NCI-H2081 (cell line): ENCODE measurements at regions not wholly inside any gene's neighbourhood (a gene's known extent, or its start where the extent isn't known, plus 50 kb on each side); places are given as distances from the start of the nearest gene placed in this dataset.
"Not testable (repeated sequence)": the region's sequence is repeated elsewhere in the genome, so short reads cannot be mapped to it uniquely, and the experiment has no call there.

ENCODE experiments used
- DNase-seq, 2 experiments: peaks; one replicate each; lab custom pipeline; 2025; lab: John Stamatoyannopoulos, UW

DNA sequence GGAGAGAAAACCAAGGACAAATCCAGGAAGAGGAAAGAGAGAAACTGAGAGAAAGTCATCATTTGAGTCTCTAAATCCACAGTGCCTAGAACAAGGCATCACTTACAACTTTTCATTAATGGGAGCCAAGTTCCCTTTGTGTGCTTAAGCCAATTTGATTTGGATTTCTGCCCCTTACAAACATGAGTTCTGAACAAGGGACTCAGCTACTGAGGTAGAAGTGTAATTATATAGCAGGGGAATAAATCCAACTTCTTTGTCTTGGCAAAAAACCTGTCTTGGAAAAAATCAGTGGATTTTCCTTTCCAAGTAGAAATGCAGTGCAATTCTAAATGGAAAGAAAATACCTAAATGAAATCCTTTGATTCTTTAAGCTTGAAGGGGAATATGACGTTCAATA lies 307.2 kb upstream of the CNTN3 start:
- DNase-seq = no peak

DNA sequence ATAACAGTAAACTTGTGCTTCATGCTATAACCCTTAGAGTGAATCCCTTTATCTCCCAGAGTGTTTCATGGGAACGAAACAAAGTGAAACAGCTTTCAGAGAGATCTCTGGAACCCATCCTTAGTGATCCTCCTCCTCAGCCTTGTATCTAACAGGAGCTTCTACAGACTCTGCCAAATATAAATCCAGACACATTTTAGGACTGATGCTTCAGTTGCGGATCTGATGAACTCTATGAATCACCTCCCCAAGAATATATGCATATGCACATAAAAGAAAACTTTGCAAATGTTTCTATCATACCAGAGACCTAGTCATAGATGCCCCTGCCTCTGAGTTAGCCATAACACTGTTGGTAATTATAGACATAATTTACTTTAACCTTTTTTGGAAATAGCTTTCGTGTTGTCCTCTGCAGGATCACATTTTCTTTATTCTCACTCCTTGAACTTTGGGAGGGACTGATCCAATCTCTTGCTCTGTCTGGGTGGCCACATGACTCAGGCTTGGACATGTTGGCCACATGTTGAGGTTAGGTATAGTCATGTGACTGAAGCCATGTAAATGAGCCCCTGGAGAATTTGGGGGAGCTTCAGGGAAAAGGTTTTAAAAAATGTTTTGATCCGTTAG lies 306.4 kb upstream of the CNTN3 start:
- DNase-seq = no peak

DNA sequence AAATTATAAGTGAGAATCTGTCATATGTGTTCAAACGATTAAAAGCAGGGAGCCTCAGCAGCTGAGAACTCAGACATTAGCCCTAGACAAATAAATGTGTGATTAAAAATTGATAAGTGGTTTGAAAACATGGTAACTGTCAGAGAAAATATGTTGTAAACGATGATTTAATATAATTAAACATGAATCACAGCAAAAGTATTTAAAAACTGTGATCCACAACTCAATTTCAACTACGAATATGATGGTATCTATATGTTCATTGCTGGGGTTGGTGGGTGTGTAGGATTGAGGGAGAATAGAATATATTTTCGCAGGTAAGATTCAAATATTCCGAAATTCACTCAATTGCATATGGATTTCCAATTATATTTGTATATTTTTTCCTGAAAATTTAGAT lies 302.2 kb upstream of the CNTN3 start:
- no peak for DNase-seq

DNA sequence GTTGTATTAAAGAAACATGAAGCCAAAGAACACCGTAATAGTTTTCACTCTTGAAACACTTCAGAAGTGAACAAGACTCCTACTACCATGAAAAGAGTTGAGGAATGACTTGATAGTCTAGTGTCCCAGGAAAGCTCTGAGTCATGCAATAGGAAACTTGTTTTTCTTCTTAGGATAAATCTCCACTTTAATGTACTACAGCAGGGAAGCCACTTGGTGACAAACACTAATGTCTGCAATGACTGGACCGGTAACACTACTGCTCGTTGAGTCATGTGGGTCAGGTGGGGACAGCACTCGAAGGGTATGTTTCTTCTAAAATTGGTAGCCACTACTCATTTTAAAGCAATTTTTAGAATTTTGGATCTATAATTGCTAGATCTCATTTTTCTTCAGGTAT lies 291.7 kb upstream of the CNTN3 start:
- no peak for DNase-seq

DNA sequence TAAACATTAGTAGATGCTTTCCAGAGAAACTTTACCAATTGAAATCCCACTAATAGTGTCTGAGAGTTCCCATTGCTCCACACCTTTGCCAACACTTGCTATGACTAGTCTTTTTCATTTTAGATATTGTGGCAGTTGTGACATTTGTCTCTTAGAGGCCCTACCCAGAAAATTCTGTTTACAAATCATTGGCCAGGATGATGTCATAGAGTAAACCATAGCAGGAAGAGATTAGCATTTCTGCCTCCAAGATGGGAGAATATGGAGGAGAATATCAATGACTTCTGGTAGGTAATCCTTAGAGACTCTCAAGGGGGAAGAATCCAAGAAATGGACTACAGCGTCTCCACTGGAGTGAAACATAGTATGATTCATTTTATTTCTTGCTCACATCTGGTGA lies 291.0 kb upstream of the CNTN3 start:
- no peak for DNase-seq

DNA sequence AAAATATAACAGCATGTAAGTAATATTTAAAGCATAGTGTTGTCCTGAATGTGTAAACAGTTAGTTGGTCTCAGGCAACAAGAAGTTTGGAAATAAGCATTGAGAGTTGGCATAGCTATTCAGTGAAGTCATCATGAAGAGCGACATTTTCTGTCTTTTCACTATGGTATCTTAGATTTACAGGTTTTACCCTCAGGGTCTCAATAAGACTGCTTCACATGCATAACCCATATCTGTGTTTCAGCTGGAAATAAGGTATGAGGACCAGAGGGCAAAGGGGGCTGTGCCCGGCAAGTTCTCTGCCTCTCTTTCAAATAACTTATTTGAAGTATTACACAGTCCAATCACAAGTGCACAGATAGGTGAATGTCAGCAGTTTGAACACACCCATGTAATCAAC lies 290.2 kb upstream of the CNTN3 start:
- DNase-seq = no peak

DNA sequence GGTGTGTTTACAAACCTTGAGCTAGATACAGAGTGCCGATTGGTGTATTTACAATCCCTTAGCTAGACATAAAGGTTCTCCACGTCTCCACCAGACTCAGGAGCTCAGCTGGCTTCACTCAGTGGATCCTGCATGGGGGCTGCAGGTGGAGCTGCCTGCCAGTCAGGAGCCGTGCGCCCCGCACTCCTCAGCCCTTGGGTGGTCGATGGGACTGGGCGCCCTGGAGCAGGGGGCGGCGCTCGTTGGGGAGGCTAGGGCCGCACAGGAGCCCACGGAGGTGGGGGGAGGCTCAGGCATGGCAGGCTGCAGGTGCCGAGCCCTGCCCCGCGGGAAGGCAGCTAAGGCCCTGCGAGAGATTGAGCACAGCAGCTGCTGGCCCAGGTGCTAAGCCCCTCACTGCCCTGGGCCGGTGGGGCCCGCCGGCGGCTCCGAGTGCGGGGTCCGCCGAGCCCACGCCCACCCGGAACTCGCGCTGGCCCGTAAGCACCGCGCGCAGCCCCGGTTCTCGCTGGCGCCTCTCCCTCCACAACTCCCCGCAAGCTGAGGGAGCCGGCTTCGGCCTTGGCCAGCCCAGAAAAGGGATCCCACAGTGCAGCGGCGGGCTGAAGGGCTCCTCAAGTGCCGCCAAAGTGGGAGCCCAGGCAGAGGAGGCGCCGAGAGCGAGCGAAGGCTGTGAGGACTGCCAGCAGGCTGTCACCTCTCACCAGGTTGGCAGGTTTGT lies 285.5 kb upstream of the CNTN3 start:
- not testable (repeated sequence) for DNase-seq

DNA sequence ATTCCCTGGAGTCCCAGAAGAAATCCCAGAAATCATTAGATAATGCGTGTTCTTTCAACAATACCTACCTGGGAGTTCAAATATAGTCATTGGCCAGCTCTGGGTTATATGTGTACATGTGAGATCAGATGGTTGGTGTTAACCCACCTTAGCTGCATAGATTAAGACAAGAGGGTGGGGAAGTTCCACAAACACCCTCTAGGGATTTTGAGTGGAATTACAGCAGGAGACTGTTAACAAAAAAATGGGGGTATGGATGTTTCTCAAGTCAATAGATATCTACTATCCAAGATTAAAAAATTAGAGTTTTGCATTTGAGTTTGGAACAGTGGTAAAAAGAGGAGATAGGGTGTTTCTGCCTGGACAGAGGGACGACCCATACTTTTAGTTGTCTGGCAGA lies 282.5 kb upstream of the CNTN3 start:
- DNase-seq = peak in 1 of 2 experiments; percentile 0

DNA sequence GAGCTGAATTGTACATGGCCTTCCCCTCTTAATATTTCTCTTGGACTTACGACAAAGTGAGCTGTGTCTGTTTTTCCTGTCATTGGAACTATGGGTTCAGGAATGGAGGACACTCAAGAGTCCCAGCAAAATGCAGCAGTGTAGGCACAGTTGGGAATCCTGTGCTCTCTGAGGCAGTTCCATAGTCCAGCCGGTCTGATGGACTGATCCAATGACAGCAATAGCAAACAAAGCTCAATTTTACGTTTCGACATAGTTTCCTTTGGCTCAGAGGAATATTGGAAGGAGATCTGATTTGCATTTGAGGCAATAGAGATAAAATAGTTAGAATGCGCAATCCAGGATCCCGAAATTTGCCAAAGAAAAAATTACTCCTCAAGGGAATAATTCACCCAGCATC lies 276.9 kb upstream of the CNTN3 start:
- DNase-seq = no peak

DNA sequence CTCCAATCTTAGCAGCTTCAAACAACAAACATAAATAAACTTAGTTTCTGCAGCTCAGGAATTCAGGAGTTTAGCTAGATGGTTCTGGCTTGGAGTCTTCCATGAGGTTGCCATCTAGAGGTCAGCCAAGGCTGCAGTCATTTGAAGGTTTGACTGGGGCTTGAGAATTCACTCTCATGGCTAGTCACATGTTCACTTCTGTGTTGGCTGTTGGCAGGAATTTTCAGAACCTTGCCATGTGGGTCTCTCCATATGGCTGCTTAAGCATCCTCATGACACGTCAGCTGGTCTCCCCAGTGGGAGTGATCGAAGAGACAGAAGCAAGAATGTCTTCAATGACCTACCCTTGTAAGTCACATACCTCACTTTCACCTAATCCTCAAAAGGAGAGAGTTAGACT lies 269.2 kb upstream of the CNTN3 start:
- peak in 1 of 2 experiments; percentile 20 for DNase-seq

DNA sequence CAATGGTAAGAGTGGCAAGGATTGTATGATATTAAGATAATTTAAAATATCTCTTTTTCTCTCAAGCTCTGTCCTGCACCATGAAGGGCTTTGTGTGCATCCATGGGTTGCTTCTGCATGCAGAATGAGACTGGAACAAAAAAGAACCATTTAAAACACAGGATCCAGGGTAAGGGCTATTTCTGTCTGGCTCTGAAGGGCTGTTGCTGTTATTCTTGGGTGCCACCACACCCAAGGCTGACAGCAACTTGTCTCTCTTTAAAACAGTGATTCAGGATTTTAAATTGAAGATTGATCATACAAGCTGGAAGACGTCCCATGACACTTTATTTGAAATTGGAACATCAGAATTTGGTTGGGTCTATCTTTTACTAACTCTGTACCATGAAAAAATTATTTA lies 268.8 kb upstream of the CNTN3 start:
- no peak for DNase-seq

DNA sequence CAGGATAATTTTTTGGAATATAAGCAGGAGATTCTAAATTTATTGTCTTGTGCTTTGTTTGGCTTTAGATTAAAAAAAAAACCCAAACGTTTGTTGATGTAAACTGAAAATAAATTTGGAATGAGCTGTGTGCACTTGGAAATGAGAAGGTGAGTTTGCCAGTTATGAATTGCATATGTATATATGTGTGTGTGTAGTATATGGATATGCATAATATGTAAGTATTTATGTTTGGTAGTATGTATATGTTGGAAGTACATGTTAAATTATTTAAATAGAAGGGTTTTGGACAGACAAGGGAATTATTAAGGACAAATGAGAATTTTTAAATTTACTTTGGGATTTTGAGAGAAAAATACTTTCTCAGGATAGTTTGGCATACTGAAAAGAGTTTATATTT lies 265.8 kb upstream of the CNTN3 start:
- no peak for DNase-seq

DNA sequence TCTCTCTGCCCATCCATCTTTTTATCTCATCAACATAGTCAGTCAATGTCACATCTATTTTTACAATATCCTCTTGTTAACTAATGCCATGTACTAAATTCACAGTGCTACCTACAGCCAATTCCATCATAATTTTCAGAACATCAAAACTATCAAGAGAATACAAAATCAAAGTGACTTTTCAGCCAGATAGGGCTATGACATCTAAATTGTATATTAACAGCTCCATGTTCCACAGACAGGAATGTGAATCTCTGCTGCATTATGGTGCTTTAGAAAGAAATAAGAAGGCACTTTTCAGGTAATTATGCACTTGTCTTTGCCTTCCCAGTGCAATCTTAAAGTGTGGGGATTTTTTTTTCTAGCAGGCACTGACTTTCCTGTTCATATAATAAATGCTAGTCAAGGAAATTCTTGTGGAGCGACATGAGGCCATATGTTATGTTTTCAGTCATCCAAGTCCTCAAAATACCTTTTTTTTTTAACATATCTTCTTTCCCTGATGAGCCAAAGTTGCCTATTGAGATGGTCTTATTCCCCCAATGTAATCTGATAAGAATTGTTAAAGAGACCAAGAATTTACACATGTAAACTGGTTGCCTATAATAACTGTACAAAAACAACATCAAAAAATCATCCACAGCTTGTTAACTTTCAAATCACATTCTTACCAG lies 252.0 kb upstream of the CNTN3 start:
- DNase-seq = no peak

DNA sequence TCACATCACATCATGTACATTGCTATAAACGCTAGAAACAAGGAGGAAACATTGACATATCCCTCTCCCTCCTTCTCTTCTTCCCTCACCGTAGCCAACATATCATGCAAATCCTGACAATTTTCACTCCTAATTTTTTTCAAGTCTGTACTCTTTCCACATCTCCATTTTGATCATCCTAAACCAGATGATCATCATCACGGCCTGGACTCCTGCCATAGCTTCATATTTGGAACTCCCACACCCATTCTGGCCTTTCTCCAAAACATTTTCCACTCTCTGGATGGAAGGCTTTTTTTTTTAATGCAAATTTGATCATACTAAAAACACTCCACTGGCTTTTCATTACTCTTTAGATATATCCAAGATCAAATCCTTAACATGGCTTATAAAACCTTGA lies 248.0 kb upstream of the CNTN3 start:
- peak in 1 of 2 experiments; percentile 2 for DNase-seq

DNA sequence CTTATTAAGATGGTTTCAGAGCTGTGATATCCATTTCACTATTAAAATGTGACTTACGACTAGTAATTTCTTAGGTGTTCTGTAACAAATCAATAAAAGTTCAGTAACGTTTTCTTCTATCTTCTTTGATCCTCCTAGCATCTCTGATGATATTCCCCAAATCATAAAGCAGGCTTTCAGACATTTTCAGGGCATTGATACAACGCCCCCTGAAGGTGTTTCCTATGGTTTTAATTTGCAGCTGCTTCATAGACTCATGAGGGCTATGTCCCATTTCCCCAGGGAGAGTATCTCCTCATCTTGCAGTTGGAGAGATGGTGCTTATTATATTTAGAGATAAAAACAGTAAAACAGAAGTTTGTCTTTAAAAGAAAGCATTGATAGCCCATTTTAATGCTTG lies 246.8 kb upstream of the CNTN3 start:
- DNase-seq = no peak

DNA sequence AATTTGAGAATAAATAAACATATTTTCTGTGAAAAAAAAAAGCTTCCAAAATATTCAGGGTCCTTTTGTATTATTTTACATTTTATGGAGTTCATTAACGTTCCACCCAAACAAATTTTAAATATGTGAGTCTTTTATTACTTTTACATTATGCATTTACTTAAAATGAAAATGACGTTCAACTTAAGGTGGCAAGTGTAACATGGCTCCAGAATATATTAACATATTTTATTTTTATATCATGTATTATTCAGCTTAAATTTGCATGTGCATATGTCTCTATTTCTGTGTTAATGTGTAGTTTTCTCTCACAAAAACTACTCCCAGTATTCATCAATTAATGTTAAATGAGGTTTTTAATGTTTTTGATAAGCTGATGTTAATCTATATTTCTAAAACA lies 243.6 kb upstream of the CNTN3 start:
- no peak for DNase-seq

DNA sequence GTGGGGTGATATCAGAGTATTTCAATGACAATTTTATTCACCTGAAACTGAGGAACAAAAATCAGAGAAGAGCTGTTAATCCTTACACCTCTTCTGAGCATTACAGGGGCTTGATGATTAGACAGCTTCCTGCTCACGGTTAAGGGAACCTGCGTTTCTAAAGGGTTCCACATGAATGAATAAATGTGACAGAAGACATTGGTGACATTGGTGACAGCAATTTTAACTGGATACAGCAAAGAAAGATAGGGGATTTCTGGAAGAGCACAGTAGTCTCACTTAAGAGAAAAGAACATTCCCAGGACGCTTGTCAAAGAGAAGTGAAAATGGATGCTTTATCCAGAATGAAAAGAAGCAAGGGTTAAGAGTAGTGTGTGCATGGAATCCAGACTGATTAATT lies 235.9 kb upstream of the CNTN3 start:
- no peak for DNase-seq

DNA sequence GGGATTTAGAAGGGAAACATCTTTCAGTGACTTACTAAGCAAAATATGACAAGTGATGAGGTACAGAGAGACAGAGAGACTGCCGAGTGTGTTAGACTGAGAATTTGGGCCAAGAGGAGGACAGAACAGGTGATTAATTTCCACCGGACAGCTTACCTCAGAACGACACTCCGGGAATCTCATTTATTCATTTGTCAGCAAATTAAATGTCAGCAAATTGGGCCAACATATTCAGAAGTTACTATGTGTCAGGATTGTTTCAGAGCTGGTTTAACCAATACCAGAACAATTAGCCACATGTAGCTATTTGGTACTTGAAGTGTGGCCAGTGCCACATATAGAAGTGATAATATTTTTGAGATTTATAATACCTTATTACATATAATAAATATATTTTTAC lies 232.6 kb upstream of the CNTN3 start:
- DNase-seq = no peak

DNA sequence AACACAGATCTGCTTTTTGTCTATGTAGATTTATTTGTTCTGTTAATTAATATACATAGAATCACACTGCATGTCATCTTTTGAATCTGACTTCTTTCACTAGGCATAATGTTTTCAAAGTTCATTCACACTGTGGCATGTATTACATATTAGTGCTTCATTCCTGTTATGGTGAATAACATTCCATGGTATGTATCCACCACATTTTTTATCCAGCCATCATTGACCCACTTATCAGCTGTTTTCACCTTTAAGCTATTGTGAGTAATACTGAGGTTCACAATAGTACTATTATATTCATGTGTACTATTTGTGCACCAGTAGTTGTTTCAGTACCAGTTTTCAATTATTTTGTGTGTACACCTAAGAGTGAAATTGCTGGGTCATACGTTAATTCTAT lies 230.6 kb upstream of the CNTN3 start:
- DNase-seq = no peak

DNA sequence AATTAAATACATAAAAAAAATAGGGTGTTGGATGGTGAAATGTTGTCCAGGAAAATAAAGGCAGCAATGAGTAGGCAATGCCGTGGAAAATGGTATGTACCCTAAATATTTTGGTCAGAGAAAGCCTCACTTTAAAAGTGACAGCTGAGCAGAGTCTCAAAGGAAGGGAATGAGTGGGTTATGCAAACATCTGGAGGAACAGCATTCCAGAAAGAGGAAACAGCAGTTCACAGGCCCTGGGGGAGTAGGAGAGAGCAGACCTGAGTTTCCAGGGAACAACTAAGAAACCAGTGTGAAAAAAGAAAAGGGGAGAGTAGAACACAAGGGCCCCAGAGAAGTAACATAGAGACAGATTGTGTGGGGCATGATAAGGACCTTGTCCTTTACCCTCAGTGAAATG lies 230.0 kb upstream of the CNTN3 start:
- no peak for DNase-seq

DNA sequence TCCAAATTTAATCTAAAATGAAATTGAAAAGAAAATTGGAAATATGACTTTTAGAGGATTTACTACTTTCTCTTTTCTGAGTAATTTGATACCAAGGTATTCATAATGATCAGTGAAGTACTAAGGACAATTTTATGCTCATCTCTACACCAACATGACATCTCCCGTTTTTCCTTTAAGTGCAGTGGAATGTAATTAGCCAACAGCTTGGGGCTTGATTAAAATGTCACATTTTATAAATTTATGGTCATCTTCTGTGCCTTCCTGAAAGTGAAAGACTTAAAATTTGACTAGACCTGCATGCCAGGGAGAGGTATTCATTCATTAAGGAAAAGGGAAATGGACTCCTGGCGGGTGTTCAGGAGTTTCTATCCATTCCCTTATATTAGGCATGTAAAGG lies 228.2 kb upstream of the CNTN3 start:
- DNase-seq = no peak

DNA sequence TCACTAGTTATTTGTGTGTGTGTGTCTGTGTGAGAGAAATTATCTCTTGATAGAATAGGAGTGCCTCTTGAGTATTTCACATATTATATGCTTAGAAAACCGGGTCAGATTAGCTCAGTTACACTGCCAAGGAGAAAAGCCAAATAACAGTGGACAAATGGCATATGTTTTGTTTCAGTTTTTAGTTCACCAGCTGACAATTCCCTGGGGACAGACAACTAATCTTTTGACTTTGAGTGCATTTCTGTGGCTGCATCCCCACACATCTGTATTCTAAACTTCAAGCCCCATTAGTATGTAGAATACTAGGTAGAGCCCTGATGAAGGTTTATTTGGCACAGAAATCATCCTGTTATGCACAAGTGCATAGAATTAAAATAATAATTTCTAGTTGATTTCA lies 227.7 kb upstream of the CNTN3 start:
- DNase-seq = no peak

DNA sequence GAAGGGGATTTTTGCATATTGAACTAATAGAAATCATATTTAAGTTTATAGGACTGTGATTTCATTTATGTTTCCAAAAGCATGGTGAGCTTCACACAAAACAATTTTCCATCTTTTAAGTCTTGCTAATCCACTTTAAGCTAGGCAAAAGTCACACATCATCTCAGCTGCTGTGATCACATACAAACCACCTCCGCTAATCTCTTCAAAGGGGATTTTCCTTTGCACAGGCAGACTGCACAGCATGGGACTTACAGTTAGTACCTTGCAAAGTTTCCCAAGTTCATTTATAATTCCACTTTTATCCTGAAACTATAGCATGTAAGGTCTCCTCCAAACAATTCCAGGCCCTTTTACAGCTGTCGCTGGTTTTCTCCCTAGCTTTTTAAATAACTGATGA lies 225.1 kb upstream of the CNTN3 start:
- DNase-seq = no peak

DNA sequence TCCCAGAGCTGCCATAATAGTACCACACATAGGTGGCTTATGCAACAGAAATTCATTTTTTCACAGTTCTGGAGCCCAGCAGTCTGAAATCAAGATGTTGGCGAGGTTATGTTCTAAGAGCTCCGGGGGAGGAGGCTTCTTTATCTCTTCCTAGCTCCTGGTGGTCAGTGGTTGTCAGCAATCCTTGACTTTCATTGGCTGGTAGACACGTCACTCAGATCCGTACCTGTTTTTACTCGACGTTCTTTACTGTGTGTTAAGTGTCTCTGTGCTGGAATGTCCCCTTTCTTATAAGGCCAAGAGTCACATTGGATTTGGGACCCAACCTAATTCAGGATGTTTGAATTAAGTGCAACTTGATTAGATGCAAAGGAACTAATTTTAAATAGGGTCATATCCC lies 218.5 kb upstream of the CNTN3 start:
- DNase-seq = no peak
